GM23338 (cell line): ENCODE measurements at regions not wholly inside any gene's neighbourhood (a gene's known extent, or its start where the extent isn't known, plus 50 kb on each side); places are given as distances from the start of the nearest gene placed in this dataset.

Experiments
- ATAC-seq: fragments of 200-7000 bp; cut with Tn5 transposase; 3 replicates; pipeline ENCODE4 v1.9.1; 2020
- DNase-seq: peaks from one replicate; pipeline ENCODE4 v3.0.0-alpha.2; 2015; ENCODE audit warnings: low spot score
- H2AFZ ChIP-seq: fragments of 200-600 bp; sonication (generic); 2 replicates; pipeline ENCODE4 v1.8.0; 2016; ENCODE audit warnings: antibody characterized with exemption, mild to moderate bottlenecking, moderate library complexity
- H3F3A ChIP-seq: fragments of 200-600 bp; sonication (generic); replicated peaks from 2 replicates; pipeline ENCODE4 v1.8.0; 2017; ENCODE audit warnings: antibody characterized with exemption, mixed run types, low read depth
- H3K27ac ChIP-seq: fragments of 200-600 bp; sonication (generic); 2 replicates; pipeline ENCODE4 v1.6.1; 2016; ENCODE audit warnings: low read depth
- H3K27me3 ChIP-seq: fragments of 200-600 bp; sonication (generic); 2 replicates; pipeline ENCODE4 v1.8.0; 2016; ENCODE audit warnings: mild to moderate bottlenecking, mixed run types, moderate library complexity; ENCODE audit not compliant: insufficient read depth
- H3K36me3 ChIP-seq: fragments of 200-600 bp; sonication (generic); 2 replicates; pipeline ENCODE4 v1.8.0; 2016; ENCODE audit warnings: mild to moderate bottlenecking; ENCODE audit not compliant: insufficient read depth
- H3K4me1 ChIP-seq: fragments of 200-600 bp; sonication (generic); 2 replicates; pipeline ENCODE4 v1.8.0; 2016; ENCODE audit warnings: mild to moderate bottlenecking, moderate library complexity; ENCODE audit not compliant: insufficient read depth
- H3K4me2 ChIP-seq: fragments of 200-600 bp; sonication (generic); 2 replicates; pipeline ENCODE4 v1.7.1; 2017; ENCODE audit warnings: mixed run types
- H3K4me3 ChIP-seq: fragments of 200-600 bp; sonication (generic); 2 replicates; pipeline ENCODE4 v1.6.1; 2016; ENCODE audit warnings: mixed run types
- H3K79me2 ChIP-seq: fragments of 200-600 bp; sonication (generic); replicated peaks from 2 replicates; pipeline ENCODE4 v1.8.0; 2017; ENCODE audit warnings: mild to moderate bottlenecking; ENCODE audit not compliant: insufficient read depth
- H3K9me2 ChIP-seq: fragments of 200-600 bp; sonication (generic); 2 replicates; pipeline ENCODE4 v1.8.0; 2017; ENCODE audit not compliant: insufficient read depth
- H4K20me1 ChIP-seq: fragments of 200-600 bp; sonication (generic); replicated peaks from 2 replicates; pipeline ENCODE4 v1.8.0; 2017; ENCODE audit warnings: mild to moderate bottlenecking; ENCODE audit not compliant: insufficient read depth
- H3K27ac Mint-ChIP-seq: 2 replicates; pipeline ENCODE4 v1.8.0; 2020; ENCODE audit warnings: inconsistent platforms, mild to moderate bottlenecking, moderate library complexity, mixed read lengths
- H3K27me3 Mint-ChIP-seq: 3 replicates; pipeline ENCODE4 v1.8.0; 2022; ENCODE audit warnings: low read depth, mild to moderate bottlenecking, moderate library complexity, mixed read lengths, inconsistent platforms; ENCODE audit not compliant: insufficient read depth, poor library complexity
- H3K36me3 Mint-ChIP-seq: 3 replicates; pipeline ENCODE4 v1.8.0; 2021; ENCODE audit warnings: low read depth, mild to moderate bottlenecking, inconsistent platforms, moderate library complexity, mixed read lengths
- H3K4me1 Mint-ChIP-seq: 3 replicates; pipeline ENCODE4 v1.8.0; 2020; ENCODE audit warnings: mild to moderate bottlenecking, inconsistent platforms, mixed read lengths
- H3K4me3 Mint-ChIP-seq: 3 replicates; pipeline ENCODE4 v1.8.0; 2021; ENCODE audit warnings: moderate library complexity, mild to moderate bottlenecking, inconsistent platforms, mixed read lengths
- H3K9me3 Mint-ChIP-seq: 3 replicates; pipeline ENCODE4 v1.8.0; 2020; ENCODE audit warnings: moderate library complexity, mild to moderate bottlenecking, inconsistent platforms, mixed read lengths
- CREB1 ChIP-seq: fragments of 250-450 bp; sonication (Bioruptor Pico); IDR thresholded peaks from 2 replicates; pipeline ENCODE4 v1.5.0; 2020; ENCODE audit warnings: low read depth, mild to moderate bottlenecking, moderate library complexity
- CTCF ChIP-seq, 2 experiments: fragments of 200-600 bp in 1 of 2; sonication (generic) in 1 of 2; conservative IDR thresholded peaks; 2 replicates each; pipeline versions ENCODE4 v1.5.1 to v1.6.1; 2016 to 2017; ENCODE audit warnings: antibody characterized with exemption in 2 of 2, low read depth in 2 of 2, mild to moderate bottlenecking in 2 of 2, moderate library complexity in 1 of 2
- EZH2 ChIP-seq: fragments of 200-600 bp; sonication (generic); IDR thresholded peaks from one replicate; pipeline ENCODE4 v1.8.0; 2017; ENCODE audit warnings: antibody characterized with exemption, mild to moderate bottlenecking, low read depth; ENCODE audit not compliant: unreplicated experiment
- EZH2phosphoT487 ChIP-seq: fragments of 200-600 bp; sonication (generic); IDR thresholded peaks from one replicate; pipeline ENCODE4 v1.8.1; 2018; ENCODE audit warnings: antibody characterized with exemption; ENCODE audit not compliant: unreplicated experiment
- NANOG ChIP-seq: IDR thresholded peaks from 2 replicates; pipeline ENCODE4 v1.6.1; 2016; ENCODE audit warnings: antibody characterized with exemption, borderline replicate concordance
- POLR2AphosphoS5 ChIP-seq: IDR thresholded peaks from 2 replicates; pipeline ENCODE4 v1.6.1; 2016; ENCODE audit warnings: antibody characterized with exemption, low read depth
- REST ChIP-seq: IDR thresholded peaks from one replicate; pipeline ENCODE4 v1.6.1; 2018; ENCODE audit warnings: antibody characterized with exemption; ENCODE audit not compliant: unreplicated experiment
- STAT1 ChIP-seq: IDR thresholded peaks from one replicate; pipeline ENCODE4 v1.6.1; 2016; ENCODE audit warnings: antibody characterized with exemption; ENCODE audit not compliant: unreplicated experiment
- ZNF114 ChIP-seq: fragments of 250-450 bp; sonication (Bioruptor Pico); IDR thresholded peaks from 2 replicates; pipeline ENCODE4 v1.5.0; 2020; ENCODE audit warnings: mild to moderate bottlenecking, moderate library complexity
- ZNF331 ChIP-seq: fragments of 250-450 bp; sonication (Bioruptor Pico); IDR thresholded peaks from 2 replicates; pipeline ENCODE4 v1.5.0; 2020; ENCODE audit warnings: low read depth, mild to moderate bottlenecking, moderate library complexity
- ZNF462 ChIP-seq: fragments of 250-450 bp; sonication (Bioruptor Pico); IDR thresholded peaks from 2 replicates; pipeline ENCODE4 v1.5.0; 2020; ENCODE audit warnings: mild to moderate bottlenecking, moderate library complexity

GRCh38 chrX:145949056-145949455 is 131.4 kb downstream of the SLITRK2 start (continued):
- no peak for TF ChIP-seq REST

- Mint-ChIP-seq H3K9me3 (peaks cover 45% of the 10 kb centered on the region), H3K4me3 (no peak overlapping the region), H3K4me1 (no peaks in the 10 kb centered on the region), H3K27ac (no peak overlapping the region), H3K36me3 (no peaks in the 10 kb centered on the region), H3K27me3 (no peaks in the 10 kb centered on the region)
- H3F3A ChIP-seq, result no peaks in the 10 kb centered on the region
- H3K79me2 ChIP-seq, result no peaks in the 10 kb centered on the region
- no peaks in the 10 kb centered on the region for H3K9me2 ChIP-seq
- no peak overlapping the region for H2AFZ ChIP-seq
- no peaks in the 10 kb centered on the region for H3K4me1 ChIP-seq
- no peak overlapping the region for H3K27ac ChIP-seq
- no peak overlapping the region for H3K4me2 ChIP-seq
- DNase-seq (no peak), ATAC-seq (no peak)
- H4K20me1 ChIP-seq, result no peaks in the 10 kb centered on the region
- H3K36me3 ChIP-seq, result no peaks in the 10 kb centered on the region
- no peak overlapping the region for H3K4me3 ChIP-seq
- no peaks in the 10 kb centered on the region for H3K27me3 ChIP-seq
- TF ChIP-seq POLR2AphosphoS5 (no peak), ZNF114 (no peak), STAT1 (no peak), EZH2 (no peak), CREB1 (CRISPR knock-in tag) (no peak), ZNF462 (CRISPR knock-in tag) (no peak), NANOG (no peak), CTCF (conservative IDR thresholded peaks at IDR 0.05; ENCODE audit: low read depth in 2 of 2) (no peak), ZNF331 (CRISPR knock-in tag) (no peak), EZH2phosphoT487 (no peak), REST (no peak)
Observed at GRCh38 chrX:145953628-145954027, 136.0 kb downstream of the SLITRK2 start.
